NOMO-1 (cell line): ENCODE measurements at regions not wholly inside any gene's neighbourhood (a gene's known extent, or its start where the extent isn't known, plus 50 kb on each side); places are given as distances from the start of the nearest gene placed in this dataset.

ENCODE experiments used
- DNase-seq, 2 experiments: peaks; one replicate each; lab custom pipeline; 2025; ENCODE audit not compliant: unreplicated experiment in 2 of 2; lab: John Stamatoyannopoulos, UW

GRCh38 chr18:73485166-73485565 lies 617.4 kb upstream of the NETO1 start:
- no peak for DNase-seq

GRCh38 chr18:73482901-73483300 lies 615.1 kb upstream of the NETO1 start:
- no peak for DNase-seq

- DNase-seq: no peak
Observed at GRCh38 chr18:73479477-73479876, 611.7 kb upstream of the NETO1 start.

- no peak for DNase-seq
Observed at GRCh38 chr18:73478191-73478590, 610.4 kb upstream of the NETO1 start.

GRCh38 chr18:73476031-73476430 lies 608.2 kb upstream of the NETO1 start:
- DNase-seq: no peak

- no peak for DNase-seq
Observed at GRCh38 chr18:73462092-73462491, 594.3 kb upstream of the NETO1 start.

GRCh38 chr18:73461780-73462059 lies 593.9 kb upstream of the NETO1 start:
- DNase-seq: no peak

GRCh38 chr18:73461038-73461779 lies 593.4 kb upstream of the NETO1 start:
- no peak for DNase-seq

- no peak for DNase-seq
Observed at GRCh38 chr18:73458186-73458964, 590.6 kb upstream of the NETO1 start.

- DNase-seq: no peak
Observed at GRCh38 chr18:73456643-73457042, 588.9 kb upstream of the NETO1 start.

- DNase-seq: no peak
Observed at GRCh38 chr18:73452866-73453265, 585.1 kb upstream of the NETO1 start.

GRCh38 chr18:73446502-73446901 lies 578.7 kb upstream of the NETO1 start:
- no peak for DNase-seq

GRCh38 chr18:73431620-73432019 lies 563.8 kb upstream of the NETO1 start:
- no peak for DNase-seq

GRCh38 chr18:73421010-73421409 lies 553.2 kb upstream of the NETO1 start:
- DNase-seq: no peak

- no peak for DNase-seq
Observed at GRCh38 chr18:73419531-73419930, 551.7 kb upstream of the NETO1 start.

- DNase-seq: no peak
Observed at GRCh38 chr18:73414598-73414997, 546.8 kb upstream of the NETO1 start.

- no peak for DNase-seq
Observed at GRCh38 chr18:73414069-73414468, 546.3 kb upstream of the NETO1 start.

- no peak for DNase-seq
Observed at GRCh38 chr18:73409242-73409641, 541.5 kb upstream of the NETO1 start.

- DNase-seq: no peak
Observed at GRCh38 chr18:73408469-73408868, 540.7 kb upstream of the NETO1 start.

- DNase-seq: no peak
Observed at GRCh38 chr18:73407506-73407905, 539.7 kb upstream of the NETO1 start.

- DNase-seq: no peak
Observed at GRCh38 chr18:73384246-73384645, 516.5 kb upstream of the NETO1 start.

GRCh38 chr18:73381699-73382036 lies 513.9 kb upstream of the NETO1 start:
- no peak for DNase-seq
